SK-N-MC (cell line): ENCODE measurements at regions not wholly inside any gene's neighbourhood (a gene's known extent, or its start where the extent isn't known, plus 50 kb on each side); places are given as distances from the start of the nearest gene placed in this dataset.

Experiments
- EZH2 ChIP-seq: fragments of 200-600 bp; sonication (generic); IDR thresholded peaks from one replicate; pipeline ENCODE4 v1.6.1; 2017; ENCODE audit warnings: antibody characterized with exemption
- FOXP2 ChIP-seq: optimal IDR thresholded peaks from 2 replicates; pipeline ENCODE3; 2011; ENCODE audit warnings: mild to moderate bottlenecking, moderate library complexity; ENCODE audit not compliant: insufficient read depth; ENCODE audit errors: extremely low read length, control extremely low read depth
- POLR2AphosphoS5 ChIP-seq: IDR thresholded peaks from 2 replicates; pipeline ENCODE4 v1.6.1; 2012; ENCODE audit warnings: mild to moderate bottlenecking, low read depth, low read length, borderline replicate concordance

GRCh38 chr10:64959116-64959515, 1437.9 kb downstream of the REEP3 start:
- no peak for TF ChIP-seq POLR2AphosphoS5
- no peak for TF ChIP-seq FOXP2
- TF ChIP-seq EZH2: no peak
